HCT116 (cell line): ENCODE measurements at regions not wholly inside any gene's neighbourhood (a gene's known extent, or its start where the extent isn't known, plus 50 kb on each side); places are given as distances from the start of the nearest gene placed in this dataset.

Experiments used
- ATAC-seq: fragments of 200-7000 bp; cut with Tn5 transposase; 2 replicates; pipeline ENCODE4 v1.9.1; 2020; ENCODE audit warnings: mild to moderate bottlenecking, moderate library complexity
- BruUV-seq: library from RNA; stranded (reverse); fragments of 400-500 nt; replicated peaks from 2 replicates; lab custom pipeline; 2021; lab: Mats Ljungman, UMichigan
- CTCF ChIA-PET: fragments of 300-600 bp; sonication (Branson Sonifier 250); formaldehyde crosslinking; loops from one replicate; lab custom pipeline; 2021; ENCODE audit warnings: antibody characterized with exemption; lab: Charles Lee
- POLR2A ChIA-PET: fragments of 300-600, 350-600 bp; sonication (Branson Sonifier 250); formaldehyde crosslinking; loops from one replicate; lab custom pipeline; 2021; ENCODE audit warnings: antibody characterized with exemption; lab: Charles Lee
- RAD21 ChIA-PET, 2 experiments: fragments of 300-600 bp; sonication (Branson Sonifier 250); formaldehyde crosslinking; loops; one replicate each; lab custom pipeline; 2023; ENCODE audit warnings: low total read pairs in 2 of 2; ENCODE audit not compliant: uncharacterized antibody in 2 of 2, unreplicated experiment in 2 of 2, low non-redundant PET in 1 of 2; lab: Charles Lee
- DNase-seq: peaks from one replicate; pipeline ENCODE4 v3.0.0-alpha.2; 2010; ENCODE audit warnings: low read depth, low spot score
- H2AFZ ChIP-seq: fragments of 200-600 bp; shearing (Covaris generic), sonication (generic); 2 replicates; pipeline ENCODE4 v1.6.1; 2017; ENCODE audit warnings: low read depth, mixed run types, mixed read lengths, antibody characterized with exemption, low read length; ENCODE audit not compliant: poor library complexity, severe bottlenecking
- H3K27ac ChIP-seq: 2 replicates; pipeline ENCODE4 v1.5.1; 2012; ENCODE audit warnings: low read depth, low read length
- H3K27me3 ChIP-seq: fragments of 200-600 bp; sonication (generic); 2 replicates; pipeline ENCODE4 v1.6.1; 2016; ENCODE audit warnings: mixed run types, low read length, mixed read lengths; ENCODE audit not compliant: insufficient read depth
- H3K36me3 ChIP-seq, 2 experiments: fragments of 200-500 bp in 1 of 2; fragments of 200-600 bp in 1 of 2; sonication (Bioruptor generic) in 1 of 2; sonication (generic) in 1 of 2; 2 replicates each; pipeline versions ENCODE4 v1.5.1 to v1.6.1; 2014 to 2016; ENCODE audit warnings: low read length in 2 of 2, inconsistent platforms in 1 of 2, mixed read lengths in 1 of 2, mixed run types in 1 of 2; ENCODE audit not compliant: insufficient read depth in 2 of 2, control insufficient read depth in 1 of 2
- H3K4me1 ChIP-seq, 2 experiments: fragments of 200-600 bp in 1 of 2; sonication (generic) in 1 of 2; 2 replicates each; pipeline versions ENCODE4 v1.5.1 to v1.6.1; 2012 to 2017; ENCODE audit warnings: low read length in 2 of 2, inconsistent platforms in 1 of 2, mild to moderate bottlenecking in 1 of 2, mixed read lengths in 1 of 2, mixed run types in 1 of 2, moderate library complexity in 1 of 2; ENCODE audit not compliant: insufficient read depth in 2 of 2, control insufficient read depth in 1 of 2
- H3K4me2 ChIP-seq: fragments of 200-600 bp; sonication (generic); 2 replicates; pipeline ENCODE4 v1.6.1; 2017; ENCODE audit warnings: mixed run types, low read length, mixed read lengths
- H3K4me3 ChIP-seq, 2 experiments: fragments of 200-600 bp in 1 of 2; sonication (generic) in 1 of 2; replicated peaks in 1 of 2; 2 replicates each; pipeline ENCODE4 v1.5.1; 2011 to 2016; ENCODE audit warnings: low read length in 2 of 2, control low read depth in 1 of 2, low read depth in 1 of 2, mild to moderate bottlenecking in 1 of 2, mixed read lengths in 1 of 2, mixed run types in 1 of 2
- H3K79me2 ChIP-seq: fragments of 200-600 bp; sonication (generic); 2 replicates; pipeline ENCODE4 v1.6.1; 2017; ENCODE audit warnings: mild to moderate bottlenecking, mixed run types, low read length, moderate library complexity, mixed read lengths; ENCODE audit not compliant: insufficient read depth
- H3K9ac ChIP-seq: fragments of 200-600 bp; sonication (generic); 2 replicates; pipeline ENCODE4 v1.6.1; 2016; ENCODE audit warnings: low read length, mixed read lengths
- H3K9me2 ChIP-seq: fragments of 200-600 bp; sonication (generic), shearing (Covaris generic); 2 replicates; pipeline ENCODE4 v1.6.1; 2017; ENCODE audit warnings: mixed run types, mild to moderate bottlenecking, moderate library complexity; ENCODE audit not compliant: insufficient read depth
- H3K9me3 ChIP-seq, 2 experiments: fragments of 200-500 bp in 1 of 2; fragments of 200-600 bp in 1 of 2; sonication (Bioruptor generic) in 1 of 2; sonication (generic) in 1 of 2; 2 replicates each; pipeline ENCODE4 v1.6.1; 2014 to 2017; ENCODE audit warnings: low read length in 2 of 2, mixed read lengths in 2 of 2, inconsistent platforms in 1 of 2, low read depth in 1 of 2, mild to moderate bottlenecking in 1 of 2, mixed run types in 1 of 2, moderate library complexity in 1 of 2; ENCODE audit not compliant: control insufficient read depth in 1 of 2, insufficient read depth in 1 of 2
- H4K20me1 ChIP-seq: fragments of 200-600 bp; sonication (generic), shearing (Covaris generic); 2 replicates; pipeline ENCODE4 v1.6.1; 2017; ENCODE audit warnings: mixed run types, mild to moderate bottlenecking, moderate library complexity; ENCODE audit not compliant: insufficient read depth
- CBX3 ChIP-seq: IDR thresholded peaks from 2 replicates; pipeline ENCODE4 v1.6.1; 2012; ENCODE audit warnings: low read depth
- CEBPB ChIP-seq: IDR thresholded peaks from 2 replicates; pipeline ENCODE4 v1.6.1; 2012; ENCODE audit warnings: low read depth
- EGR1 ChIP-seq: IDR thresholded peaks from 2 replicates; pipeline ENCODE4 v1.6.1; 2012; ENCODE audit warnings: low read depth
- JUND ChIP-seq: IDR thresholded peaks from 2 replicates; pipeline ENCODE4 v1.6.1; 2012
- SIN3A ChIP-seq: IDR thresholded peaks from 2 replicates; pipeline ENCODE4 v1.6.1; 2012; ENCODE audit warnings: low read depth
- SRF ChIP-seq: IDR thresholded peaks from 2 replicates; pipeline ENCODE4 v1.6.1; 2012; ENCODE audit warnings: low read depth
- TCF7L2 ChIP-seq: IDR thresholded peaks from 2 replicates; pipeline ENCODE4 v1.7.0; 2011; ENCODE audit warnings: borderline replicate concordance, inconsistent platforms; ENCODE audit not compliant: insufficient read depth, insufficient read length; ENCODE audit errors: extremely low read depth
- intact Hi-C: fragments of 100-400 bp; cut with micrococcal nuclease; formaldehyde crosslinking; loops from 2 replicates; pipeline ENCODE4 v1.10.0; 2022

DNA sequence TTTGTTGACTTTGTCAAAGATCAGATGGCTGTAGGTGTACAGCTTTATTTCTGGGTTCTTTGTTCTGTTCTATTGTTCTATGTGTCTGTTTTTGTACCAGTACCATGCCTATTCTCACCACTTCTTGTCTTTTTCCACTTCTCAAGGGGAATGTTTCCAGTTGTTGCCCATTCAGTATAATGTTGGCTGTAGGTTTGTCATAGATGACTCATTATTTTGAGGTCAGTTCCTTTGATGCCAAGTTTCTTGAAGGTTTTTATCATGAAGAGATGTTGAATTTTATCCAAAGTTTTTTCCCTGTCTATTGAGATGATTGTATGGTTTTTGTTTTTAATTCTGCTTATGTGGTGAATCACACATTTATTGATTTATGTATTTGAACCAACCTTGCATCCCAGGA is 216.7 kb upstream of the RNF32 start:
- intact Hi-C loops = no loop called here
- Histone ChIP-seq H3K27ac (no peak overlapping the region), H3K9me2 (no peaks in the 10 kb centered on the region), H3K4me1 (no peaks in the 10 kb centered on the region), H4K20me1 (no peaks in the 10 kb centered on the region), H3K79me2 (no peaks in the 10 kb centered on the region), H2AFZ (no peak overlapping the region), H3K36me3 (no peaks in the 10 kb centered on the region), H3K9me3 (no peaks in the 10 kb centered on the region), H3K4me3 (no peak overlapping the region), H3K4me2 (no peak overlapping the region), H3K9ac (no peak overlapping the region), H3K27me3 (peaks cover 51% of the 10 kb centered on the region)
- no peak for TF ChIP-seq SIN3A
- no peak for TF ChIP-seq EGR1
- TF ChIP-seq JUND = no peak
- ATAC-seq (no peak), DNase-seq (no peak)
- ChIA-PET POLR2A (no interaction called here), RAD21 (no interaction called here), CTCF (no interaction called here)
- no TSS peak for BruUV-seq

DNA sequence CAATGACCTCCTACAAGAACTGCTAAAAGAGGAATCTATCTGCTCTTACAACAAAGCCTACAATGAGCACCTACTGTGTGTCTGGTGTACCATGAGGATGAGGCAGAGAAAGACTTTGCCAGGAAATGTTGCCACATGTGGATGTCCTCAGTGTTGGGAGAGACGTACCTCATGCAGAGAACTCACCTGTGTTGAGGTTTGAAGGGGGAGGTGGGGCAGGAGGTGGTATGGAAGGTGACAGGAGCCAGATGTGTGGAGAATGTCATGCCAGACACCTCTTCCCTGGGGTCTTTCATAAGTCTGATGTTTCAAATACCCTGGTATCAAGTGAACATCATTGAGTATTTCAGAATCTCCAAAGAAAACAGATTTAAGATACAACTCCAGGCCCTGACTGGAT is 220.1 kb upstream of the RNF32 start:
- Histone ChIP-seq H2AFZ (no peak overlapping the region), H3K36me3 (no peaks in the 10 kb centered on the region), H3K9me2 (no peaks in the 10 kb centered on the region), H3K27ac (no peak overlapping the region), H3K27me3 (peaks cover 24% of the 10 kb centered on the region; the same call in 1 of the 2 replicates), H3K4me1 (no peaks in the 10 kb centered on the region), H3K4me3 (no peak overlapping the region), H3K9me3 (no peaks in the 10 kb centered on the region), H3K9ac (no peak overlapping the region), H4K20me1 (no peaks in the 10 kb centered on the region), H3K79me2 (no peaks in the 10 kb centered on the region), H3K4me2 (no peak overlapping the region)
- DNase-seq (no peak), ATAC-seq (no peak)
- CTCF ChIA-PET = no interaction called here
- no peak for TF ChIP-seq SRF
- no peak for TF ChIP-seq CEBPB
- intact Hi-C loops = no loop called here
- no TSS peak for BruUV-seq
- RAD21 ChIA-PET = no interaction called here
- POLR2A ChIA-PET = no interaction called here

DNA sequence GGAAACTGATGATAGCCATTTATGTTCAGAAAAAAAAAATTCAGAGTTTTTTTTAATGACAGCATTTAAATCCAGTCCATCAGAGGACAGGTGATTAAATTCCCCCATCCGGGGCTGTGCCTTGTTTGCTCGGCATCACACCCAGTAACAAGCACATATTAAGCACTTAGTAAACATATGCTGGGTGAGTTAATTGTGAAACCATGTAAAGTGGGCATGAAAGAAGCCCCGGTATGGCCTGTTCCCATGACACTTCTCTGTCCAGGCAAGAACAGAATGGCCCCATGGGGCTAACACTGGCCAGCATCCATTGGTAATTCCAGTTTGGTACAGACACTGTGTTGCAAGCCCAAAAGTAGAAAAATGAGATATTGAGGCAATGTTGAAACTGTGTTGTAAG is 220.8 kb upstream of the RNF32 start:
- H3K27me3 ChIP-seq = 0 out of 2 replicates have a peak, but pooled peaks cover 18% of the 10 kb centered on the region
- no peaks in the 10 kb centered on the region for H4K20me1 ChIP-seq
- no peak overlapping the region for H3K4me3 ChIP-seq
- no peak for DNase-seq
- H3K27ac ChIP-seq = no peak overlapping the region
- ChIA-PET CTCF (no interaction called here), RAD21 (no interaction called here), POLR2A (no interaction called here)
- TF ChIP-seq CBX3 (no peak), EGR1 (no peak), TCF7L2 (no peak)
- H3K4me2 ChIP-seq = no peak overlapping the region
- intact Hi-C loops = no loop called here
- no TSS peak for BruUV-seq
- no peaks in the 10 kb centered on the region for H3K9me2 ChIP-seq
- no peak for ATAC-seq
- no peak overlapping the region for H3K9ac ChIP-seq
- no peak overlapping the region for H2AFZ ChIP-seq
- H3K36me3 ChIP-seq = no peaks in the 10 kb centered on the region
- no peaks in the 10 kb centered on the region for H3K4me1 ChIP-seq
- no peaks in the 10 kb centered on the region for H3K9me3 ChIP-seq
- H3K79me2 ChIP-seq = no peaks in the 10 kb centered on the region
